ENCODE measurements at regions not wholly inside any gene's neighbourhood (a gene's known extent, or its start where the extent isn't known, plus 50 kb on each side); places are given as distances from the start of the nearest gene placed in this dataset.

GRCh38 chr1:47709019-47709871 is 271.4 kb downstream of the FOXD2 start:
- DNase-seq, result no peak

- DNase-seq, result no peak
Observed at GRCh38 chr1:47709872-47710231, 272.0 kb downstream of the FOXD2 start.

GRCh38 chr1:47710329-47711071 is 272.7 kb downstream of the FOXD2 start:
- DNase-seq, result peak; percentile 86
